PC-9 (cell line): ENCODE measurements at regions not wholly inside any gene's neighbourhood (a gene's known extent, or its start where the extent isn't known, plus 50 kb on each side); places are given as distances from the start of the nearest gene placed in this dataset.

ENCODE experiments used
- CTCF ChIP-seq: fragments of 200-600 bp; sonication (generic); conservative IDR thresholded peaks from 2 replicates; pipeline ENCODE4 v1.6.1; 2017; ENCODE audit warnings: mixed run types, antibody characterized with exemption, mild to moderate bottlenecking, moderate library complexity
- EZH2 ChIP-seq: fragments of 200-600 bp; sonication (generic); IDR thresholded peaks from 2 replicates; pipeline ENCODE4 v1.8.0; 2017; ENCODE audit warnings: antibody characterized with exemption, low read depth

GRCh38 chrX:88603237-88603636 lies 143.8 kb upstream of the CPXCR1 start:
- TF ChIP-seq EZH2 (no peak), CTCF (no peak)
